HEK293 (cell line): ENCODE measurements at regions not wholly inside any gene's neighbourhood (a gene's known extent, or its start where the extent isn't known, plus 50 kb on each side); places are given as distances from the start of the nearest gene placed in this dataset.
A peak's percentile ranks its signal among the peaks of the same experiment; 100 is the strongest.

Experiments used
- CTCF ChIA-PET: fragments of 350-600 bp; formaldehyde crosslinking; extraction: SDS; loops from one replicate; lab custom pipeline; 2021; ENCODE audit warnings: antibody characterized with exemption; lab: Yijun Ruan, JAX
- POLR2A ChIA-PET: fragments of 300-600 bp; formaldehyde crosslinking; extraction: SDS; loops from one replicate; lab custom pipeline; 2020; ENCODE audit warnings: antibody characterized with exemption, inconsistent platforms; lab: Yijun Ruan, JAX
- H3K27ac ChIP-seq: fragments of 200-500 bp; sonication (Bioruptor generic); 2 replicates; pipeline ENCODE4 v1.5.1; 2014; ENCODE audit warnings: low read depth, low read length, control low read depth, inconsistent platforms; ENCODE audit errors: extremely low read depth
- H3K36me3 ChIP-seq, 2 experiments: fragments of 200-500 bp in 1 of 2; sonication (Bioruptor generic) in 1 of 2; 1 replicate in 1 of 2; 2 replicates in 1 of 2; pipeline ENCODE4 v1.5.1; 2014 to 2017; ENCODE audit warnings: inconsistent platforms in 2 of 2, low read length in 2 of 2; ENCODE audit not compliant: control insufficient read depth in 2 of 2, insufficient read depth in 1 of 2
- H3K4me1 ChIP-seq: fragments of 200-500 bp; sonication (Bioruptor generic); 2 replicates; pipeline ENCODE4 v1.5.1; 2014; ENCODE audit warnings: mild to moderate bottlenecking, low read length, inconsistent platforms; ENCODE audit not compliant: control insufficient read depth, insufficient read depth
- H3K4me3 ChIP-seq: 2 replicates; pipeline ENCODE4 v1.5.1; 2011; ENCODE audit warnings: low read depth, mild to moderate bottlenecking, control low read depth, low read length, moderate library complexity
- H3K9me3 ChIP-seq: fragments of 200-500 bp; sonication (Bioruptor generic); 2 replicates; pipeline ENCODE4 v1.5.1; 2014; ENCODE audit warnings: low read depth, low read length, inconsistent platforms; ENCODE audit not compliant: control insufficient read depth, insufficient read depth
- EGR2 ChIP-seq: fragments of 450-650 bp; formaldehyde crosslinking; IDR thresholded peaks from 2 replicates; pipeline ENCODE4 v1.5.1; 2016; ENCODE audit warnings: low read depth, missing biosample characterization, missing genetic modification characterization
- SETDB1 ChIP-seq: IDR thresholded peaks from one replicate; pipeline ENCODE4 v1.6.1; 2017; ENCODE audit warnings: mild to moderate bottlenecking, low read length, moderate library complexity, mixed read lengths; ENCODE audit not compliant: insufficient read length
- SP3 ChIP-seq: fragments of 450-650 bp; formaldehyde crosslinking; IDR thresholded peaks from 2 replicates; pipeline ENCODE4 v1.5.1; 2016; ENCODE audit warnings: missing biosample characterization, missing genetic modification characterization
- TRIM28 ChIP-seq: IDR thresholded peaks from 2 replicates; pipeline ENCODE4 v1.6.1; 2011; ENCODE audit warnings: low read length, control low read depth, borderline replicate concordance
- ZBTB17 ChIP-seq: fragments of 450-650 bp; formaldehyde crosslinking; IDR thresholded peaks from 2 replicates; pipeline ENCODE4 v1.5.1; 2016; ENCODE audit warnings: missing biosample characterization, missing genetic modification characterization
- ZBTB20 ChIP-seq: fragments of 450-650 bp; formaldehyde crosslinking; IDR thresholded peaks from 2 replicates; pipeline ENCODE4 v1.5.1; 2016; ENCODE audit warnings: missing biosample characterization, missing genetic modification characterization
- ZEB2 ChIP-seq: fragments of 450-650 bp; formaldehyde crosslinking; IDR thresholded peaks from 2 replicates; pipeline ENCODE4 v1.5.1; 2016; ENCODE audit warnings: missing biosample characterization, missing genetic modification characterization
- ZFHX2 ChIP-seq: fragments of 450-650 bp; formaldehyde crosslinking; conservative IDR thresholded peaks from 2 replicates; pipeline ENCODE4 v1.5.1; 2016; ENCODE audit warnings: missing biosample characterization, missing genetic modification characterization
- ZNF174 ChIP-seq: fragments of 450-650 bp; formaldehyde crosslinking; IDR thresholded peaks from 2 replicates; pipeline ENCODE4 v1.5.0; 2017; ENCODE audit warnings: missing biosample characterization, mild to moderate bottlenecking, missing genetic modification characterization
- ZNF221 ChIP-seq: fragments of 450-650 bp; formaldehyde crosslinking; IDR thresholded peaks from 2 replicates; pipeline ENCODE4 v1.5.1; 2017; ENCODE audit warnings: missing biosample characterization, missing genetic modification characterization, borderline replicate concordance
- ZNF341 ChIP-seq: fragments of 450-650 bp; formaldehyde crosslinking; IDR thresholded peaks from 2 replicates; pipeline ENCODE4; 2016; ENCODE audit warnings: low read depth, missing biosample characterization, missing genetic modification characterization
- ZNF416 ChIP-seq: fragments of 450-650 bp; formaldehyde crosslinking; IDR thresholded peaks from 2 replicates; pipeline ENCODE4 v1.5.1; 2016; ENCODE audit warnings: missing biosample characterization, missing genetic modification characterization
- ZNF48 ChIP-seq: fragments of 450-650 bp; formaldehyde crosslinking; IDR thresholded peaks from 2 replicates; pipeline ENCODE4 v1.5.1; 2016; ENCODE audit warnings: missing biosample characterization, missing genetic modification characterization
- ZNF510 ChIP-seq: fragments of 450-650 bp; formaldehyde crosslinking; IDR thresholded peaks from 2 replicates; pipeline ENCODE4 v1.5.1; 2018; ENCODE audit warnings: mild to moderate bottlenecking, missing genetic modification characterization, missing biosample characterization; ENCODE audit not compliant: insufficient replicate concordance
- ZNF521 ChIP-seq: fragments of 450-650 bp; formaldehyde crosslinking; IDR thresholded peaks from 2 replicates; pipeline ENCODE4 v1.5.1; 2017; ENCODE audit warnings: missing biosample characterization, mild to moderate bottlenecking, missing genetic modification characterization
- ZNF529 ChIP-seq: fragments of 450-650 bp; formaldehyde crosslinking; IDR thresholded peaks from 2 replicates; pipeline ENCODE4 v1.5.1; 2017; ENCODE audit warnings: missing genetic modification characterization, missing biosample characterization; ENCODE audit not compliant: insufficient replicate concordance
- ZNF544 ChIP-seq: fragments of 450-650 bp; formaldehyde crosslinking; IDR thresholded peaks from 2 replicates; pipeline ENCODE4 v1.5.0; 2017; ENCODE audit warnings: missing biosample characterization, missing genetic modification characterization
- ZNF596 ChIP-seq: fragments of 450-650 bp; IDR thresholded peaks from 2 replicates; pipeline ENCODE4 v1.5.0; 2018; ENCODE audit warnings: missing biosample characterization, mild to moderate bottlenecking, missing genetic modification characterization, moderate library complexity
- ZNF670 ChIP-seq: fragments of 450-650 bp; formaldehyde crosslinking; IDR thresholded peaks from 2 replicates; pipeline ENCODE4 v1.5.1; 2016; ENCODE audit warnings: missing biosample characterization, missing genetic modification characterization, low read depth
- ZNF785 ChIP-seq: fragments of 450-650 bp; formaldehyde crosslinking; IDR thresholded peaks from 2 replicates; pipeline ENCODE4 v1.5.1; 2016; ENCODE audit warnings: missing biosample characterization, missing genetic modification characterization
- ZNF792 ChIP-seq: fragments of 450-650 bp; formaldehyde crosslinking; IDR thresholded peaks from 2 replicates; pipeline ENCODE4 v1.5.1; 2016; ENCODE audit warnings: missing biosample characterization, missing genetic modification characterization
- TF ChIP-seq, protein P1 (sequence below): fragments of 450-650 bp; formaldehyde crosslinking; IDR thresholded peaks from 2 replicates; pipeline ENCODE4 v1.5.1; 2017; ENCODE audit warnings: missing biosample characterization, mild to moderate bottlenecking, missing genetic modification characterization, moderate library complexity
- TF ChIP-seq, protein P2 (sequence below): IDR thresholded peaks from 2 replicates; pipeline ENCODE4 v1.6.1; 2011; ENCODE audit warnings: mild to moderate bottlenecking, low read depth, low read length, borderline replicate concordance
- TF ChIP-seq, protein P3 (sequence below): fragments of 450-650 bp; formaldehyde crosslinking; IDR thresholded peaks from 2 replicates; pipeline ENCODE4 v1.5.1; 2016; ENCODE audit warnings: missing biosample characterization, missing genetic modification characterization
- TF ChIP-seq, protein P4 (sequence below): fragments of 450-650 bp; formaldehyde crosslinking; IDR thresholded peaks from 2 replicates; pipeline ENCODE4 v1.5.1; 2016; ENCODE audit warnings: missing biosample characterization, missing genetic modification characterization

DNA sequence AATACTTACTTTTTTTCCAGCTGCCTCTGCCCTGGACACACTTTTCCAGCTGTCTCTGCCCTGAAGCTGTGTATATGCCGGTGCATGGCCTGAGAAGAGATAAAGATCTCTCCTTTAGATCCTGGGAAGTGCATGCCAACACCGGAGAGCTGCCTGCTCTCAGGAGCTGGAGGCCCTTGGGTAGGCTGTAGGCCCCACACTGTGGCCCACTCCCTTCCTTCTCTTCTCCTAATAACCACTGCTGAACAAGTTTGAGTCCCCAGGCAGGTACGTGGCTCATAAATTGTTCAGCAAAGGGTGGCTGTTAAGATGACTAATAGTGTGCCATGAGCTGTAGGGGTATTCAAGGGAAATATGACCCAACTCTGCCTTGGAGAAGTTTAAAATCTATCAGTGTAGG lies 102.5 kb downstream of the CD24 start:
- POLR2A ChIA-PET, result no interaction called here
- no peak overlapping the region for H3K27ac ChIP-seq

DNA sequence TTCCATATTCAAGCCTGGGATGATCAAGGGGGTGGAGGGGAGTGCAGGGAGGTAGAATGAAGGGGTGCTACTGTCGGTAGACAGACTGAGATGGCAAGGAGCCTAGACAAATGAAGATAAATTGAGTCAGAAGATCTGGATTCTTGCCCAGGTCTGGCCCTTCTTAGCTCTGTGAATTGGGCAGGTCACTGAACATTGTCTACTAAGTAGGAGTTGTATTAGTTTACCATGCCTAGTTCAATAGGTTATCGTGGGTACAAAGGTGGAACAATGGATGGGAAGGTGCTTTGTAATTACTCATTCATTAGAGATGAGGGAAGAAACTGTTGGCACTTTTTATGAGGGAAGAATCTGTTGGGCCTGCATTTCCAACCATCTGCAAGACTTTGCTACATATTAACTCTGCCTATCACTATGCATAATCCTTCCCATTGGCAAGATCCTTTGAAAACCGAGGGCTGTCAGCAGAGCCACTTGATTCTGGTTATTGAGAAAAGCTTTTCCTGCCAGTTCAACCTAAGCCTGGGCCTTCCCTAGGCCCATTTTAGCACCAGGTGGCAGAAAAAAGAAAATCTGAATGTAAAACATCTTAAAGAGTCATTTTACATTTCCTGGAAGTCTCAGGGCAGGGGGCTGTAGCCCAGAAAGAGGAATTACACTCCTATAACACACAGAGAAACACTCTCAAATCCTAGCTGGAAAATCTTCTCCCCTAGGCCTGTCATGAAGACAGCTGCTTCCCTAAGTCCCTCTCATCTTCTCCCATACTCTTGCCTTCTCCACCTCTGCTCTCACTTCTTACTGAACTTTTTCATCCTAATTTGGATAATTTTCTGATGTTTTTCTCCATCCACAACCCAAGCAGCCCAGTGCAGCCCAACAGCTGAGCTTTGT lies 103.5 kb downstream of the CD24 start:
- ChIA-PET CTCF (interaction anchor here (0.6 to 1.4 kb wide), 7 partner anchors 11 to 261 kb away, joined by 3 to 8 read pairs (median 3); no protein-coding TSS in a partner anchor), POLR2A (interaction anchor here (0.8 to 1.2 kb wide), 2 partner anchors 9 to 10 kb away, joined by 3 to 6 read pairs; no protein-coding TSS in a partner anchor)
- Histone ChIP-seq H3K9me3 (no peaks in the 10 kb centered on the region), H3K36me3 (no peaks in the 10 kb centered on the region), H3K27ac (no peak overlapping the region), H3K4me3 (no peak overlapping the region), H3K4me1 (no peaks in the 10 kb centered on the region)
- TF ChIP-seq ZNF529 (tag by site-specific recombination), result no peak
- TF ChIP-seq ZNF670 (tag by site-specific recombination), result no peak
- TF ChIP-seq, protein P1, sequence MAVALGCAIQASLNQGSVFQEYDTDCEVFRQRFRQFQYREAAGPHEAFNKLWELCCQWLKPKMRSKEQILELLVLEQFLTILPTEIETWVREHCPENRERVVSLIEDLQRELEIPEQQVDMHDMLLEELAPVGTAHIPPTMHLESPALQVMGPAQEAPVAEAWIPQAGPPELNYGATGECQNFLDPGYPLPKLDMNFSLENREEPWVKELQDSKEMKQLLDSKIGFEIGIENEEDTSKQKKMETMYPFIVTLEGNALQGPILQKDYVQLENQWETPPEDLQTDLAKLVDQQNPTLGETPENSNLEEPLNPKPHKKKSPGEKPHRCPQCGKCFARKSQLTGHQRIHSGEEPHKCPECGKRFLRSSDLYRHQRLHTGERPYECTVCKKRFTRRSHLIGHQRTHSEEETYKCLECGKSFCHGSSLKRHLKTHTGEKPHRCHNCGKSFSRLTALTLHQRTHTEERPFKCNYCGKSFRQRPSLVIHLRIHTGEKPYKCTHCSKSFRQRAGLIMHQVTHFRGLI (tag by site-specific recombination), result no peak
- no peak for TF ChIP-seq ZNF221 (tag by site-specific recombination)
- no peak for TF ChIP-seq ZBTB17 (tag by site-specific recombination)
- no peak for TF ChIP-seq SETDB1
- TF ChIP-seq TRIM28, result no peak
- no peak for TF ChIP-seq ZNF785 (tag by site-specific recombination)
- TF ChIP-seq ZEB2 (tag by site-specific recombination), result no peak
- TF ChIP-seq ZNF521 (tag by site-specific recombination), result no peak
- TF ChIP-seq ZNF48, result no peak
- TF ChIP-seq ZNF341 (tag by site-specific recombination), result no peak
- no peak for TF ChIP-seq ZNF792

More for the DNA sequence above, 102.5 kb downstream of the CD24 start:
- no peaks in the 10 kb centered on the region for H3K36me3 ChIP-seq
- no peaks in the 10 kb centered on the region for H3K4me1 ChIP-seq
- CTCF ChIA-PET, result interaction anchor here (1.1 kb wide), 1 partner anchor 10 kb away, joined by 3 read pairs; no protein-coding TSS in a partner anchor
- H3K9me3 ChIP-seq, result no peaks in the 10 kb centered on the region
- H3K4me3 ChIP-seq, result no peak overlapping the region
- TF ChIP-seq ZBTB20 (tag by site-specific recombination) (peak; percentile 50), ZNF544 (tag by site-specific recombination) (no peak), ZFHX2 (tag by site-specific recombination) (0 out of 2 replicates have a peak, but pooled peaks have one; percentile 10), EGR2 (tag by site-specific recombination) (0 out of 2 replicates have a peak, but pooled peaks have one; percentile 28), ZNF416 (tag by site-specific recombination) (no peak), ZEB2 (tag by site-specific recombination) (no peak)
- TF ChIP-seq, protein P2, sequence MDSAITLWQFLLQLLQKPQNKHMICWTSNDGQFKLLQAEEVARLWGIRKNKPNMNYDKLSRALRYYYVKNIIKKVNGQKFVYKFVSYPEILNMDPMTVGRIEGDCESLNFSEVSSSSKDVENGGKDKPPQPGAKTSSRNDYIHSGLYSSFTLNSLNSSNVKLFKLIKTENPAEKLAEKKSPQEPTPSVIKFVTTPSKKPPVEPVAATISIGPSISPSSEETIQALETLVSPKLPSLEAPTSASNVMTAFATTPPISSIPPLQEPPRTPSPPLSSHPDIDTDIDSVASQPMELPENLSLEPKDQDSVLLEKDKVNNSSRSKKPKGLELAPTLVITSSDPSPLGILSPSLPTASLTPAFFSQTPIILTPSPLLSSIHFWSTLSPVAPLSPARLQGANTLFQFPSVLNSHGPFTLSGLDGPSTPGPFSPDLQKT, result no peak

DNA sequence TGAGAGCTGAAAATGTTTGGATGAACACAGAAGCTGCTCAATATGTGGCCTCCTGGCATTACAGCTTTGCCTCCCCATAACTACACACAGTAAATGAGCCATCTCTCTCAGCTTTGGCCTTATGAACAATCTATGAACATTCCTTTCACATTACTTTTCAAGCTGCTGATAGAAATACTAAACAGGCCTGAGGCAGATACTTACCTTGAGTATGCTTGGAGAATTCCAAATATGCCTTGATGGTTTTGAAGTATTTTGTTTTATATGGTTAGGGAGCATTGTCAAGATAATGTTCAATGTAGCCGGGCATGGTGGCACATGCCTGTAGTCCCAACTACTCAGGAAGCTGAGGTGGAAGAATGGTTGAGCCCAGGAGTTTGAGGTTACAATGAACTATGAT lies 104.5 kb downstream of the CD24 start:
- Histone ChIP-seq H3K9me3 (no peaks in the 10 kb centered on the region), H3K36me3 (no peaks in the 10 kb centered on the region), H3K4me3 (no peak overlapping the region), H3K27ac (no peak overlapping the region), H3K4me1 (no peaks in the 10 kb centered on the region)
- ChIA-PET CTCF (interaction anchor here (0.8 to 1.4 kb wide), 4 partner anchors 15 to 260 kb away, joined by 3 to 8 read pairs (median 4); no protein-coding TSS in a partner anchor), POLR2A (interaction anchor here (1.2 kb wide), 1 partner anchor 10 kb away, joined by 6 read pairs; no protein-coding TSS in a partner anchor)
- TF ChIP-seq, protein P3, sequence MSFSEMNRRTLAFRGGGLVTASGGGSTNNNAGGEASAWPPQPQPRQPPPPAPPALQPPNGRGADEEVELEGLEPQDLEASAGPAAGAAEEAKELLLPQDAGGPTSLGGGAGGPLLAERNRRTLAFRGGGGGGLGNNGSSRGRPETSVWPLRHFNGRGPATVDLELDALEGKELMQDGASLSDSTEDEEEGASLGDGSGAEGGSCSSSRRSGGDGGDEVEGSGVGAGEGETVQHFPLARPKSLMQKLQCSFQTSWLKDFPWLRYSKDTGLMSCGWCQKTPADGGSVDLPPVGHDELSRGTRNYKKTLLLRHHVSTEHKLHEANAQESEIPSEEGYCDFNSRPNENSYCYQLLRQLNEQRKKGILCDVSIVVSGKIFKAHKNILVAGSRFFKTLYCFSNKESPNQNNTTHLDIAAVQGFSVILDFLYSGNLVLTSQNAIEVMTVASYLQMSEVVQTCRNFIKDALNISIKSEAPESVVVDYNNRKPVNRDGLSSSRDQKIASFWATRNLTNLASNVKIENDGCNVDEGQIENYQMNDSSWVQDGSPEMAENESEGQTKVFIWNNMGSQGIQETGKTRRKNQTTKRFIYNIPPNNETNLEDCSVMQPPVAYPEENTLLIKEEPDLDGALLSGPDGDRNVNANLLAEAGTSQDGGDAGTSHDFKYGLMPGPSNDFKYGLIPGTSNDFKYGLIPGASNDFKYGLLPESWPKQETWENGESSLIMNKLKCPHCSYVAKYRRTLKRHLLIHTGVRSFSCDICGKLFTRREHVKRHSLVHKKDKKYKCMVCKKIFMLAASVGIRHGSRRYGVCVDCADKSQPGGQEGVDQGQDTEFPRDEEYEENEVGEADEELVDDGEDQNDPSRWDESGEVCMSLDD (tag by site-specific recombination), result no peak
- TF ChIP-seq ZNF174 (tag by site-specific recombination) (no peak), ZNF596 (tag by site-specific recombination) (no peak), ZNF510 (tag by site-specific recombination) (no peak), SP3 (tag by site-specific recombination) (no peak)
- TF ChIP-seq, protein P4, sequence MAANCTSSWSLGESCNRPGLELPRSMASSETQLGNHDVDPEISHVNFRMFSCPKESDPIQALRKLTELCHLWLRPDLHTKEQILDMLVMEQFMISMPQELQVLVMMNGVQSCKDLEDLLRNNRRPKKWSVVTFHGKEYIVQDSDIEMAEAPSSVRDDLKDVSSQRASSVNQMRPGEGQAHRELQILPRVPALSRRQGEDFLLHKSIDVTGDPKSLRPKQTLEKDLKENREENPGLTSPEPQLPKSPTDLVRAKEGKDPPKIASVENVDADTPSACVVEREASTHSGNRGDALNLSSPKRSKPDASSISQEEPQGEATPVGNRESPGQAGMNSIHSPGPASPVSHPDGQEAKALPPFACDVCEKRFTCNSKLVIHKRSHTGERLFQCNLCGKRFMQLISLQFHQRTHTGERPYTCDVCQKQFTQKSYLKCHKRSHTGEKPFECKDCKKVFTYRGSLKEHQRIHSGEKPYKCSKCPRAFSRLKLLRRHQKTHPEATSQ (tag by site-specific recombination), result no peak
